K562 (cell line): ENCODE measurements at regions not wholly inside any gene's neighbourhood (a gene's known extent, or its start where the extent isn't known, plus 50 kb on each side); places are given as distances from the start of the nearest gene placed in this dataset.

ENCODE experiments used
- FOS ChIP-seq: IDR thresholded peaks from 3 replicates; pipeline ENCODE4 v1.6.1; 2011; ENCODE audit not compliant: insufficient read length; ENCODE audit errors: extremely low read depth
- HIVEP1 ChIP-seq: fragments of 250-450 bp; sonication (Bioruptor Pico); IDR thresholded peaks from 2 replicates; pipeline ENCODE4 v1.4.0; 2020; ENCODE audit warnings: mild to moderate bottlenecking
- KAT2B ChIP-seq: IDR thresholded peaks from one replicate; pipeline ENCODE4 v1.6.1; 2012; ENCODE audit warnings: low read depth, mild to moderate bottlenecking, control low read depth, inconsistent platforms, low read length, moderate library complexity
- MEF2A ChIP-seq: IDR thresholded peaks from 2 replicates; pipeline ENCODE4 v1.6.1; 2011; ENCODE audit warnings: low read depth, mild to moderate bottlenecking, low read length, moderate library complexity; ENCODE audit not compliant: control insufficient read depth
- POLR2AphosphoS5 ChIP-seq: IDR thresholded peaks from 2 replicates; pipeline ENCODE4 v1.6.1; 2011; ENCODE audit warnings: mild to moderate bottlenecking, low read depth, low read length, moderate library complexity; ENCODE audit not compliant: control insufficient read depth, insufficient read depth
- TF ChIP-seq, protein P1 (sequence below), 3 experiments: IDR thresholded peaks in 2 of 3; conservative IDR thresholded peaks in 1 of 3; 2 replicates each; pipeline ENCODE4 v1.5.1; 2011 to 2012; ENCODE audit warnings: low read length in 3 of 3, mild to moderate bottlenecking in 3 of 3, control low read depth in 2 of 3, improper control_type of control experiment in 1 of 3, inconsistent platforms in 1 of 3, low read depth in 1 of 3, mixed read lengths in 1 of 3, moderate library complexity in 1 of 3; ENCODE audit not compliant: insufficient read depth in 2 of 3

- TF ChIP-seq MEF2A: no peak
- TF ChIP-seq, protein P1, sequence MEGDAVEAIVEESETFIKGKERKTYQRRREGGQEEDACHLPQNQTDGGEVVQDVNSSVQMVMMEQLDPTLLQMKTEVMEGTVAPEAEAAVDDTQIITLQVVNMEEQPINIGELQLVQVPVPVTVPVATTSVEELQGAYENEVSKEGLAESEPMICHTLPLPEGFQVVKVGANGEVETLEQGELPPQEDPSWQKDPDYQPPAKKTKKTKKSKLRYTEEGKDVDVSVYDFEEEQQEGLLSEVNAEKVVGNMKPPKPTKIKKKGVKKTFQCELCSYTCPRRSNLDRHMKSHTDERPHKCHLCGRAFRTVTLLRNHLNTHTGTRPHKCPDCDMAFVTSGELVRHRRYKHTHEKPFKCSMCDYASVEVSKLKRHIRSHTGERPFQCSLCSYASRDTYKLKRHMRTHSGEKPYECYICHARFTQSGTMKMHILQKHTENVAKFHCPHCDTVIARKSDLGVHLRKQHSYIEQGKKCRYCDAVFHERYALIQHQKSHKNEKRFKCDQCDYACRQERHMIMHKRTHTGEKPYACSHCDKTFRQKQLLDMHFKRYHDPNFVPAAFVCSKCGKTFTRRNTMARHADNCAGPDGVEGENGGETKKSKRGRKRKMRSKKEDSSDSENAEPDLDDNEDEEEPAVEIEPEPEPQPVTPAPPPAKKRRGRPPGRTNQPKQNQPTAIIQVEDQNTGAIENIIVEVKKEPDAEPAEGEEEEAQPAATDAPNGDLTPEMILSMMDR (IDR thresholded peaks at IDR 0.05 in 2 of 3, conservative IDR thresholded peaks at IDR 0.05 in 1 of 3; ENCODE audit: insufficient read depth in 2 of 3, low read depth in 1 of 3, low read length in 3 of 3): no peak
- TF ChIP-seq POLR2AphosphoS5: no peak
- no peak for TF ChIP-seq HIVEP1
- no peak for TF ChIP-seq KAT2B
- no peak for TF ChIP-seq FOS
These were observed 387.4 kb downstream of the DLEU7 start for GRCh38 chr13:50456111-50456510.
